Omental fat pad (tissue), 3 donors: ENCODE measurements at regions not wholly inside any gene's neighbourhood (a gene's known extent, or its start where the extent isn't known, plus 50 kb on each side); places are given as distances from the start of the nearest gene placed in this dataset.

Source experiments
- ATAC-seq: fragments of 150-250 bp; one replicate; pipeline ENCODE4 v1.9.1; 2016; ENCODE audit warnings: mild to moderate bottlenecking, moderate library complexity; ENCODE audit not compliant: low FRiP score
- DNase-seq: peaks from one replicate; pipeline ENCODE4 v3.0.0-alpha.2; 2019; ENCODE audit warnings: low spot score
- CTCF ChIP-seq, 3 donors: fragments of 450-650 bp; IDR thresholded peaks; one replicate each; pipeline ENCODE4 v1.5.1; 2016 to 2017; ENCODE audit warnings: antibody characterized with exemption in 3 of 3, mild to moderate bottlenecking in 3 of 3, moderate library complexity in 2 of 3

- ATAC-seq, result no peak
- no peak for TF ChIP-seq CTCF (IDR thresholded peaks at IDR 0.05)
- no peak for DNase-seq
These were observed 138.3 kb downstream of the PCDH18 start for GRCh38 chr4:137394018-137394417.

GRCh38 chr4:137393044-137393443, 139.2 kb downstream of the PCDH18 start:
- TF ChIP-seq CTCF (IDR thresholded peaks at IDR 0.05), result no peak
- ATAC-seq, result no peak
- no peak for DNase-seq

GRCh38 chr4:137390707-137391106, 141.6 kb downstream of the PCDH18 start:
- no peak for DNase-seq
- no peak for TF ChIP-seq CTCF (IDR thresholded peaks at IDR 0.05)
- no peak for ATAC-seq

- ATAC-seq, result no peak
- no peak for DNase-seq
- TF ChIP-seq CTCF (IDR thresholded peaks at IDR 0.05), result no peak
These were observed 142.3 kb downstream of the PCDH18 start for GRCh38 chr4:137389911-137390520.

- no peak for DNase-seq
- no peak for TF ChIP-seq CTCF (IDR thresholded peaks at IDR 0.05)
- no peak for ATAC-seq
These were observed 144.4 kb downstream of the PCDH18 start for GRCh38 chr4:137387924-137388323.

- no peak for DNase-seq
- no peak for ATAC-seq
- no peak for TF ChIP-seq CTCF (IDR thresholded peaks at IDR 0.05)
These were observed 147.8 kb downstream of the PCDH18 start for GRCh38 chr4:137384476-137384875.

GRCh38 chr4:137378821-137379220, 153.5 kb downstream of the PCDH18 start:
- no peak for DNase-seq
- no peak for ATAC-seq

More at GRCh38 chr4:137378821-137379220, 153.5 kb downstream of the PCDH18 start:
- TF ChIP-seq CTCF (IDR thresholded peaks at IDR 0.05), result no peak
